GM21515 (cell line): ENCODE measurements at regions not wholly inside any gene's neighbourhood (a gene's known extent, or its start where the extent isn't known, plus 50 kb on each side); places are given as distances from the start of the nearest gene placed in this dataset.

ENCODE experiments used
- ATAC-seq: cut with Tn5 transposase; IDR thresholded peaks from one replicate; pipeline ENCODE4 v1.9.1; 2021; ENCODE audit not compliant: unreplicated experiment

DNA sequence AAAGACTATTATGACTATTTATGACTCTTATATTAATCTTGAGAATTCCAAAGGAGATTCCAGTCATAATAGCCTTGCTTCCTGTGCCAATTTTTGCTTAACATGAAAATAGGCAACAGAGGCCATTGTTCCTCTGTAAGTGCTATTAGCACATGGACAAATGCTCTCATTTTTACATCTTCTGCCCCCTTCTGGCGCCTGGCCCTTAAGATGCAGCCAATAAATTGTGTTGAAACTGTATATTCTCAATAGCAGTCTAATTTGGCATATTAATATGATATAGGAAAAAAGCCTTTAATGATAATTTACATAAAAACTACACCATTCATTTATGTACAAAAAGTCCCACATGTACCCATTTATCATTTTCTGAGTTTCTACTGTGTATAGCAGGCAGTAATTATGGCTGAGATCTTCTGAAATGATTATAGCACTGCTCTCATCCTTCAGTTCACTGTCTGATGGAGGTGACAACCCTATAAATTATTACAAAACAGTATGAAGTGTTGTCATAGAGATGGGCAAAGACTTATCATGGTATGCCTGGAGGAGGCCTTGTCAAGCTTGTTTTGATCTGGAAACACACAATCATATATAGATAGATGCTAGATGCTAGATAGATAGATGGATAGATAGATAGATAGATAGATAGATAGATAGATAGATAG is 613.3 kb downstream of the TSN start:
- no peak for ATAC-seq

DNA sequence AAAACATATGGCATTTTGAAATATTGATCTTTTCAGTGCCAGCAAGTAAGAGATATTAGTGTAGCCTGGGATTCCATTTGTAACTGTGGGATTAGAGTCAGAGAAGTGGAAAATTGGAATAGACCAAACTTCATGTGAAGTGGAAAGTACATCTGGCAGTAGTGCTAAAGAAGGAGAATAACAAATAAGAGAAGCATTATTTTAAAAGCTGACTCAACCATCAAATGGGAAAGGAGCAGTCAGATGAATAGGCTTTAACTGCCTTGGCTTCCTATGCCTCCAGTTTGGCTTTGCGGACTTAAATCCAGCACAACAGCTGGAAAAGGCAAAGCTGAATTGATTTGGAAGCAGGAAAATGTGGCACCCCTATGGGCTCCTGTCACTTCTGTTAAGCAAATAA is 623.1 kb downstream of the TSN start:
- ATAC-seq: no peak

GRCh38 chr2:122384768-122385333 is 629.4 kb downstream of the TSN start:
- ATAC-seq: no peak

DNA sequence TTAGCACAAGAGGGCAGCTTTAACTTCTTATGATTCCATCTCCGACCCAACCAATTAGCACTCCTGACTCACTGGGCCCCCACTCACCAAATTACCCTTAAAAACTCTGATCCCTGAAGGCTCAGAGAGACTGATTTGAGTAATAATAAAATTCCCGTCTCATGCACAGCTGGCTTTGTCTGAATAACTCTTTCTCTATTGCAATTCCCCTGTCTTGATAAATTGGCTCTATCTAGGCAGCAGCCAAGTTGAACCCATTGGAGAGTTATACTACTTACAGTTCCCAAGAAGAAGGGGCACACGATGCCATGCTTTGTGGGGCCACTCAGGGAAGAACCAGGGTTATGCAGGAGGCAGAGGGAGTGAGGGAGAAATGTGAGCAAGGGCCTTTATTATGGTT is 632.8 kb downstream of the TSN start:
- ATAC-seq: no peak

GRCh38 chr2:122389694-122390093 is 634.2 kb downstream of the TSN start:
- ATAC-seq: no peak

DNA sequence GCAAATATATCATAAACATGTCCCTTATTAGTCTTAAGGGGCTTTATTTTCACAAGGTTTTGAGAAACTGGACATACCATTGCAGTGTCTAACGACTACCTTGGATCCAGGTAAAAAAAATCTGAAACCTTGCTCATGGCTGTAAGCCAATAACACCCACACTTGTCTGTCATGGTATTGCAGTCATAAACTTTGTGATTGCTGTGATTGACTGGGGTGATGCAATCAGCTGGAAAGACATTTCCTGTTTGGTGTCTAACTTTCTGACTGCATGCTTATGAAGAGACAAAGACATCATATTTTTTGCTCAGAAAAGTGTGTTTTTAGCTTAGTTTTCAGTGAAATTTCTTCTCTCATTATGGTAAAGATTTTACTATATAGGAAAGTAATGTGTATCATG is 635.0 kb downstream of the TSN start:
- ATAC-seq: no peak

- ATAC-seq: no peak
These were observed 636.3 kb downstream of the TSN start for GRCh38 chr2:122391726-122392125.

GRCh38 chr2:122395687-122396086 is 640.2 kb downstream of the TSN start:
- no peak for ATAC-seq

GRCh38 chr2:122411231-122411630 is 655.8 kb downstream of the TSN start:
- no peak for ATAC-seq

DNA sequence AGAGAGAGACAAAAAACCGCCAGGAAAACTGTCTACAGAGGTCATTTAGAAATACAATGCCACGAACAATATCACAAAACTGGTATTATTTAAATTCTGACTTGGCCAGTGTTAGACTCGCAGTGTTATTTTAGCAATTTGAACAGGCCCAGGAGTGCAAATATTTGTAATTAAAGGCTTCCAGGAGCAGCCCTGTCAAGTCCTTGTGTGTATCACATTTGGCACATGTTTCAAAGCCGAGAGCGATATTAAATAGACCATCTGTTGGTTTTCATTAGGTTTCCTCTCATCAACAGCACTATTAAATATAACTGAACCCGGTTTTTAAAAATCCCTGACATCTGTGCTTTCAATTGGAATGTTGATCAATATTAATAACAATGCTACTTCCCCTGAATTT is 656.9 kb downstream of the TSN start:
- ATAC-seq: no peak

GRCh38 chr2:122414902-122415301 is 659.5 kb downstream of the TSN start:
- ATAC-seq: no peak

- ATAC-seq: no peak
These were observed 661.7 kb downstream of the TSN start for GRCh38 chr2:122417114-122417513.

DNA sequence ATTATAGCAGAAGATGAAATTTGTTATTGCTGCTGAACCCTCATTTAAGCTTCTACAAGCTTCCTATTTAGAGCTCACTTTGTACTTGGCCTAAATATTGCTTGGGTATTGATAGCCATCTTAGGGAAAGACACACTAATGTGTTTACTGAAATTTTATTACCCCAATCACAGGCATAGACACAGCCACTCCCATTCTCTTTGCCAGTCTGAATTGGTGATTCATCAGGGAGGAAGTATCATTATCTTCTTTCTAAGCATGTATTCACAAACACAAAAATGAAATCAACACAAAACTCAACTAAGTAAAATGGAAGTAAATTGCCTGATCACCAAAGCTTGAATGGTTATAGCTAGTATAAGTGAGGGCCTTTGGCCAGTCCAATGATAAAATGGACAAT is 666.3 kb downstream of the TSN start:
- no peak for ATAC-seq

DNA sequence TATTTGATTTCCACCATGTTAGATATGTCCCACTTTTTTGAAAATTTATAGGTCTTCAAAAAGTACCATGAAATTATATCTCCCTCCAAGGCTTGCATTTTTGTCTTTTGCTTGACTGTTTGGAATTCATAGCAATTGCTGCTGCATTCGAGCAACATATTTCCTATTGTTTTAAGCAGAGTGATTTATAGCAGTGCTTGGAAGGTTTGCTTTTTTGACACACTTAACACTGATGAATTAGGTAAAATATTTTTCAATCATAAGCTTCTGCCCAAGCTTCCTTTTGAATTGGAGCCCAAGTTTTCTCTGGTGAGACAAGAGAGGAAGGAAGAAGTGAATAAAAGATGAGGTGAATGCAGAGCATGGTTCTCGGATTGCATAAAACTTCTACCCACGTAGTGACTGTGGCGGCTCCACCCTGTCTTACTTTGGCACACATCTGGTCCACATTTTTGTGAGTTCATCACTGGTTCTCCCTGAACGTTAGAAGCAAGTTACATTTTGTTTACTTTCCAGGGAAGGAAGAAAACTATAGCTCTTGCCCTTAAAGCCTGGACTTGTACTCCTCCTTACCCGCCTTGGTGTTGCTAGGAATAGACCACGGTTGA is 667.0 kb downstream of the TSN start:
- ATAC-seq: no peak

DNA sequence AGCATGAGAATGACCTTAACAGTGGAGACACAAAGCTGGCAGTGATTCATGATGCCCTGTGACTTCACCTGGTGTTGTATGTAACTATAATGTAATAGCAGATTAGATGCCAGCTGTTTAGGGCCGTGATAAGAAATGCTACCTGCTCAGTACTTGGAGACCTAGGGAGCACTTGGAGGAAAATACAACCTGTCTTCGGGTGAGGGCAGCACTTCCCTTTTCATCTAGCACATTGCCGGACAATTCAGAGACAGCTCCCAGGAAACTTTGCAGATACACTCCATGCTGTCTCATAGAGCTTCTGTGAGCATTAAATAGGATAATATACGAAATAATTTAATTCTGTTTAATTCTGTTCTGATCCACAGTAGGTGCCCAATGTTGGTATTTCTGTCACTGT is 668.5 kb downstream of the TSN start:
- no peak for ATAC-seq

DNA sequence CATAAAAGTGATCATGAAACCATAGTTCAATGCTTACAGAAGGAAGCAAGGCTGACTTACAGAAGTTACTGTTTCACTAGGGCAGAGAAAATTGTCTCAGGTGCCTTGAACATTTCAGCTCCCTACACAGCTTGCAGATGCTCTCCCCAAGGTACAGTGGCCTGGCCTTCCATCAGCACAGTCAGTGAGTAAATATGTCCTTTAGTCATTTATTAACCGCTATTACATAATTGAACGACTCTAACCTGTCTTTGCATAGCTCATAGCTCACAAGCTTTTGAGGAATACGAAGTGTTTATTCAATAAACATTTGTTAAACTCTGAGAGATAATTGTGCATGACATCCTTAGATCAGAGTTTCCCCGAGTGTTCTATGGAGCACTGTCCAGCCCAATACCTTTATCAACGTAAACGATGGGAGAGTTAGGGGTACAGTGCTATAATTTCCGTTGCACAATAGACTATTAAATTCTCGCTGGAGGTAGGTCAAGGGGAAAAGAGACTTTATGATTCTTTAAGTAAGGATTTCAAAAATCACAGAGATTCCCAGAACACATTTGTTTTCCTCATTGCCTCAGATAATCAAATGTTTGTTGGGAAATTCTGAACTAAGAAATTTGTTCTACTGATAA is 677.8 kb downstream of the TSN start:
- no peak for ATAC-seq

DNA sequence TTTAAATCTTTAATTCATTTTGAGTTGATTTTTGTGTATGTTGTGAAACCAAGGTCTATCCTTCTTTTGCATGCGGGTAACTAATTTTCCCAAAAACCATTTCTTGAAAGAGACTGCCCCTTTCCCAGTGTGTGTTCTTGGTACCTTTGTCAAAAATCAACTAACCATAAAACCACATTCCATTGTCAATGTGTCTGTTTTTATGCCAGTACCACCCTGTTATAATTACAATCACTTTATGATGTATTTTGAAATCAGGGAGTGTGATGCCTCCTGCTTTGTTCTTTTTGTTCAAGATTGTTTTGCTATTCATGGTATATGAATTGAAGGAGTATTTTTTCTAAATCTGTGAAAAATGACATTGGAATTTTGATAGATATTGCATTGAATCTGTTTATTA is 689.6 kb downstream of the TSN start:
- no peak for ATAC-seq

DNA sequence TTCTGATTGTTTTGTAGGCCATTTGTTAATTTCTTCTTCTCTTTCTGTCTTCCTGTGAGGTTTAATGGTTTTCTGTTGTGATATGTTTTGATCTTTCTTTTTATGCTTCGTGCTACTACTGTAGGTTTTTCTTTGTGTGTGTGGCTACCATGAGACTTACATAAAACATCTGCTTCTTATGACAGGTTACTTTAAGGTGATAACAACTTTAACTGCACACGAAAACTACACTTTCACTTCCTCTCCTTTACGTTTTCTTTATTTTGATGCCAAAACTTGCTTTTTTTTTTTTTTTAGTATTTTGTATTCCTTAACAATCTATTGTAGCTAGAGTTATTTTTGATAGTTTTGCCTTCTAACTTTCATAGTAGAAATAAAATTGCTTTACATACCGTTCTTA is 691.3 kb downstream of the TSN start:
- no peak for ATAC-seq

GRCh38 chr2:122447237-122447636 is 691.8 kb downstream of the TSN start:
- ATAC-seq: no peak

- ATAC-seq: peak; percentile 63
These were observed 695.6 kb downstream of the TSN start for GRCh38 chr2:122451040-122451439.

- no peak for ATAC-seq
These were observed 696.2 kb downstream of the TSN start for GRCh38 chr2:122451697-122452096.

GRCh38 chr2:122469147-122469546 is 713.7 kb downstream of the TSN start:
- ATAC-seq: no peak
